ENCODE measurements at regions not wholly inside any gene's neighbourhood (a gene's known extent, or its start where the extent isn't known, plus 50 kb on each side); places are given as distances from the start of the nearest gene placed in this dataset.

GRCh38 chr7:106606120-106606519 is 54.8 kb downstream of the CCDC71L start:
- DNase-seq (ENCODE audit: low read depth): no peak

- no peak for DNase-seq (ENCODE audit: low read depth)
These were observed 56.0 kb downstream of the CCDC71L start for GRCh38 chr7:106604971-106605370.

- no peak for DNase-seq (ENCODE audit: low read depth)
These were observed 56.5 kb downstream of the CCDC71L start for GRCh38 chr7:106604303-106604924.

GRCh38 chr7:106603346-106603745 is 57.6 kb downstream of the CCDC71L start:
- no peak for DNase-seq (ENCODE audit: low read depth)

GRCh38 chr7:106602062-106602461 is 58.9 kb downstream of the CCDC71L start:
- no peak for DNase-seq (ENCODE audit: low read depth)

- no peak for DNase-seq (ENCODE audit: low read depth)
These were observed 60.2 kb downstream of the CCDC71L start for GRCh38 chr7:106600569-106601373.

- DNase-seq (ENCODE audit: low read depth): no peak
These were observed 61.6 kb downstream of the CCDC71L start for GRCh38 chr7:106599343-106599698.

- DNase-seq (ENCODE audit: low read depth): peak; percentile 40
These were observed 62.2 kb downstream of the CCDC71L start for GRCh38 chr7:106598663-106599342.

- no peak for DNase-seq (ENCODE audit: low read depth)
These were observed 63.0 kb downstream of the CCDC71L start for GRCh38 chr7:106597751-106598546.

- DNase-seq (ENCODE audit: low read depth): no peak
These were observed 63.9 kb downstream of the CCDC71L start for GRCh38 chr7:106597014-106597413.

- DNase-seq (ENCODE audit: low read depth): no peak
These were observed 65.0 kb downstream of the CCDC71L start for GRCh38 chr7:106595922-106596321.

- no peak for DNase-seq (ENCODE audit: low read depth)
These were observed 67.9 kb downstream of the CCDC71L start for GRCh38 chr7:106593028-106593417.

- DNase-seq (ENCODE audit: low read depth): no peak
These were observed 68.5 kb downstream of the CCDC71L start for GRCh38 chr7:106592282-106593027.

GRCh38 chr7:106591146-106591545 is 69.8 kb downstream of the CCDC71L start:
- no peak for DNase-seq (ENCODE audit: low read depth)

GRCh38 chr7:106590209-106590816 is 70.6 kb downstream of the CCDC71L start:
- no peak for DNase-seq (ENCODE audit: low read depth)

- DNase-seq (ENCODE audit: low read depth): no peak
These were observed 71.6 kb downstream of the CCDC71L start for GRCh38 chr7:106589198-106589879.

- no peak for DNase-seq (ENCODE audit: low read depth)
These were observed 72.3 kb downstream of the CCDC71L start for GRCh38 chr7:106588422-106589197.

GRCh38 chr7:106584914-106585759 is 75.8 kb downstream of the CCDC71L start:
- DNase-seq (ENCODE audit: low read depth): no peak

Data from stimulated activated CD8-positive, alpha-beta memory T cell treated with anti-CD3 and anti-CD28 coated beads, Interleukin-12 subunit alpha, Interleukin-12 subunit beta, amount 100 ng/mL, for 1 hour (primary cell).